Lung (tissue), 11 donors: ENCODE measurements at regions not wholly inside any gene's neighbourhood (a gene's known extent, or its start where the extent isn't known, plus 50 kb on each side); places are given as distances from the start of the nearest gene placed in this dataset.
"Not testable (repeated sequence)": the region's sequence is repeated elsewhere in the genome, so short reads cannot be mapped to it uniquely, and the experiment has no call there.

Experiments
- ATAC-seq: fragments of 200-7000 bp; cut with Tn5 transposase; one replicate; pipeline ENCODE4 v1.9.1; 2020; ENCODE audit warnings: moderate number of reproducible peaks; ENCODE audit not compliant: insufficient read depth, low FRiP score
- DNase-seq, 3 donors: peaks; one replicate each; pipeline ENCODE4 v3.0.0-alpha.2; 2013 to 2017
- H3K27ac ChIP-seq, 2 donors: one replicate each; pipeline ENCODE4 v1.5.1; 2013; ENCODE audit warnings: mild to moderate bottlenecking in 2 of 2, moderate library complexity in 2 of 2, control low read depth in 1 of 2, inconsistent platforms in 1 of 2, low read depth in 1 of 2, low read length in 1 of 2
- H3K27me3 ChIP-seq, 3 donors: one replicate each; pipeline ENCODE4 v1.5.1; 2013; ENCODE audit warnings: low read length in 2 of 3; ENCODE audit not compliant: control insufficient read depth in 3 of 3, insufficient read depth in 3 of 3
- H3K36me3 ChIP-seq, 4 donors: one replicate each; pipeline ENCODE4 v1.5.1; 2013; ENCODE audit warnings: low read length in 4 of 4, mild to moderate bottlenecking in 1 of 4, moderate library complexity in 1 of 4; ENCODE audit not compliant: control insufficient read depth in 4 of 4, insufficient read depth in 4 of 4
- H3K4me1 ChIP-seq, 5 donors: one replicate each; pipeline ENCODE4 v1.5.1; 2013; ENCODE audit warnings: low read length in 5 of 5, mild to moderate bottlenecking in 2 of 5, moderate library complexity in 1 of 5; ENCODE audit not compliant: control insufficient read depth in 5 of 5, insufficient read depth in 5 of 5
- H3K4me3 ChIP-seq: one replicate; pipeline ENCODE4 v1.5.1; 2013; ENCODE audit warnings: mild to moderate bottlenecking, control low read depth, moderate library complexity
- H3K9ac ChIP-seq, 2 donors: one replicate each; pipeline ENCODE4 v1.5.1; 2013; ENCODE audit warnings: low read length in 2 of 2, control low read depth in 1 of 2; ENCODE audit not compliant: insufficient read depth in 1 of 2
- H3K9me3 ChIP-seq, 4 donors: one replicate each; pipeline ENCODE4 v1.5.1; 2013; ENCODE audit warnings: low read length in 3 of 4, mild to moderate bottlenecking in 1 of 4, moderate library complexity in 1 of 4; ENCODE audit not compliant: control insufficient read depth in 4 of 4, insufficient read depth in 3 of 4
- WGBS, 2 donors: extraction: QIAGEN DNeasy Blood & Tissue Kit; methylation state at CpG; one replicate each; pipeline ENCODE4 v1.1.7; 2013; 5-methylcytosine and 5-hydroxymethylcytosine counted together
- TF ChIP-seq, protein P1 (sequence below): IDR thresholded peaks from 2 replicates; pipeline ENCODE4 v1.5.1; 2012; ENCODE audit warnings: mild to moderate bottlenecking; ENCODE audit errors: control extremely low read depth, extremely low read depth
- donor health status: control.
- donor health status: control.
- donor health status: Bipolar disorder and iron deficiency.
- donor health status: healthy.
- donor health status: DM: yes; HTN: yes; CAD: no.

DNA sequence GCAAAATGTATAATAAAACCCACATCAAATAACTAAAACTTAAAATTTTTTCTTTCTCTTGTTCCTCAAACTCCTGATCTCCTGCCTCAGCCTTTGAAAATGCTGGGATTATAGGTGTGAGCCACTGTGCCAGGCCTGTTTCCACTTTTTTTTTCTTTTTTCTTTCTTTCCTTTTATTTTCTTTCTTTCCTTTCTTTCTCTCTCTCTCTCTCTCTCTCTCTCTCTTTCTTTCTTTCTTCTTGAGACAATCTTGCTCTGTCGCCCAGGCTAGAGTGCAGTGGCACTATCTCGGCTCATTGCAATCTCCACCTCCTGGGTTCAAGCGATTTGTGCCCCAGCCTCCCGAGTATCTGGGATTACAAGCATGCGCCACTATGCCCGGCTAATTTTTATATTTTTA lies 164.6 kb downstream of the OR2B2 start:
- 86 to 90% methylated on average over 6 of the region's 6 CpGs for WGBS, 2 donors
- peaks cover 0 to 25% (median 20%) of the 10 kb centered on the region in 3 donors for H3K27me3 ChIP-seq
- ATAC-seq = no peak

DNA sequence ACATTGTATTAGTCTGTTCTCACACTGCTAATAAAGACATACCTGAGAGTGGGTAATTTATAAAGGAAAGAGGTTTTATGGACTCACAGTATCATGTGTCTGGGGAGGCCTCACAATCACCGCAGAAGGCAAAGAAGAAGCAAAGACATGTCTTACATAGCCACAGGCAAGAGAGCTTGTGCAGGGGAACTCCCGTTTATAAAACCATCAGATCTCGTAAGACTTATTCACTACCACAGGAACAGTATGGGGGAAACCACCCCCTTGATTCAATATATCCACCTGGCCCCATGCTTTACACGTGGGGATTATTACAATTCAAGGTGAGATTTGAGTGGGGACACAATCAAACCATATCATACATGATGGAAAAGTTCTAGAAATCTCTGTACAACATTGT lies 165.3 kb downstream of the OR2B2 start:
- ATAC-seq, H3K4me3 ChIP-seq, H3K9me3 ChIP-seq, H3K4me1 ChIP-seq, DNase-seq, H3K9ac ChIP-seq, H3K36me3 ChIP-seq, H3K27ac ChIP-seq: not testable (repeated sequence)
- peaks cover 0 to 25% (median 23%) of the 10 kb centered on the region in 3 donors for H3K27me3 ChIP-seq
- WGBS, 2 donors = 46 to 53% methylated on average over 4 of the region's 4 CpGs

More for the DNA sequence above, 164.6 kb downstream of the OR2B2 start:
- Histone ChIP-seq H3K36me3 (no peaks in the 10 kb centered on the region), H3K4me1 (no peaks in the 10 kb centered on the region), H3K9me3 (peaks cover 0 to 2% (median 0%) of the 10 kb centered on the region in 4 donors), H3K27ac (no peak overlapping the region), H3K4me3 (no peak overlapping the region), H3K9ac (no peak overlapping the region)
- TF ChIP-seq, protein P1, sequence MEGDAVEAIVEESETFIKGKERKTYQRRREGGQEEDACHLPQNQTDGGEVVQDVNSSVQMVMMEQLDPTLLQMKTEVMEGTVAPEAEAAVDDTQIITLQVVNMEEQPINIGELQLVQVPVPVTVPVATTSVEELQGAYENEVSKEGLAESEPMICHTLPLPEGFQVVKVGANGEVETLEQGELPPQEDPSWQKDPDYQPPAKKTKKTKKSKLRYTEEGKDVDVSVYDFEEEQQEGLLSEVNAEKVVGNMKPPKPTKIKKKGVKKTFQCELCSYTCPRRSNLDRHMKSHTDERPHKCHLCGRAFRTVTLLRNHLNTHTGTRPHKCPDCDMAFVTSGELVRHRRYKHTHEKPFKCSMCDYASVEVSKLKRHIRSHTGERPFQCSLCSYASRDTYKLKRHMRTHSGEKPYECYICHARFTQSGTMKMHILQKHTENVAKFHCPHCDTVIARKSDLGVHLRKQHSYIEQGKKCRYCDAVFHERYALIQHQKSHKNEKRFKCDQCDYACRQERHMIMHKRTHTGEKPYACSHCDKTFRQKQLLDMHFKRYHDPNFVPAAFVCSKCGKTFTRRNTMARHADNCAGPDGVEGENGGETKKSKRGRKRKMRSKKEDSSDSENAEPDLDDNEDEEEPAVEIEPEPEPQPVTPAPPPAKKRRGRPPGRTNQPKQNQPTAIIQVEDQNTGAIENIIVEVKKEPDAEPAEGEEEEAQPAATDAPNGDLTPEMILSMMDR = no peak
- DNase-seq = no peak

GRCh38 chr6:27743787-27744186 lies 168.4 kb downstream of the OR2B2 start:
- 12 to 17% methylated on average over 7 of the region's 7 CpGs for WGBS, 2 donors

GRCh38 chr6:27742833-27743573 lies 169.2 kb downstream of the OR2B2 start:
- H3K27ac ChIP-seq = no peak overlapping the region
- peaks cover 0 to 2% (median 0%) of the 10 kb centered on the region in 4 donors for H3K9me3 ChIP-seq
- 50 to 62% methylated on average over 10 of the region's 10 CpGs for WGBS, 2 donors
- H3K4me1 ChIP-seq = no peaks in the 10 kb centered on the region
- H3K36me3 ChIP-seq = no peaks in the 10 kb centered on the region
- no peak for DNase-seq
- H3K27me3 ChIP-seq = peaks cover 0 to 25% (median 23%) of the 10 kb centered on the region in 3 donors
- TF ChIP-seq, protein P1 = no peak
- H3K4me3 ChIP-seq = no peak overlapping the region
- ATAC-seq = no peak
- no peak overlapping the region for H3K9ac ChIP-seq

More at GRCh38 chr6:27743787-27744186, 168.4 kb downstream of the OR2B2 start:
- Histone ChIP-seq H3K9me3 (peaks cover 0 to 2% (median 0%) of the 10 kb centered on the region in 4 donors), H3K4me3 (no peak overlapping the region), H3K27me3 (peaks cover 0 to 25% (median 23%) of the 10 kb centered on the region in 3 donors), H3K27ac (no peak overlapping the region), H3K4me1 (no peaks in the 10 kb centered on the region), H3K36me3 (no peaks in the 10 kb centered on the region), H3K9ac (no peak overlapping the region)
- ATAC-seq (no peak), DNase-seq (no peak)
- TF ChIP-seq, protein P1 = no peak

GRCh38 chr6:27739902-27740301 lies 172.3 kb downstream of the OR2B2 start:
- H3K9me3 ChIP-seq, H3K27ac ChIP-seq, ATAC-seq, DNase-seq, H3K9ac ChIP-seq, H3K4me3 ChIP-seq, H3K4me1 ChIP-seq, H3K36me3 ChIP-seq: not testable (repeated sequence)
- H3K27me3 ChIP-seq = peaks cover 0 to 20% (median 15%) of the 10 kb centered on the region in 3 donors
- WGBS, 2 donors = 90 to 92% methylated on average over 8 of the region's 8 CpGs
